ENCODE measurements at regions not wholly inside any gene's neighbourhood (a gene's known extent, or its start where the extent isn't known, plus 50 kb on each side); places are given as distances from the start of the nearest gene placed in this dataset.
"Not testable (repeated sequence)": the region's sequence is repeated elsewhere in the genome, so short reads cannot be mapped to it uniquely, and the experiment has no call there.

DNA sequence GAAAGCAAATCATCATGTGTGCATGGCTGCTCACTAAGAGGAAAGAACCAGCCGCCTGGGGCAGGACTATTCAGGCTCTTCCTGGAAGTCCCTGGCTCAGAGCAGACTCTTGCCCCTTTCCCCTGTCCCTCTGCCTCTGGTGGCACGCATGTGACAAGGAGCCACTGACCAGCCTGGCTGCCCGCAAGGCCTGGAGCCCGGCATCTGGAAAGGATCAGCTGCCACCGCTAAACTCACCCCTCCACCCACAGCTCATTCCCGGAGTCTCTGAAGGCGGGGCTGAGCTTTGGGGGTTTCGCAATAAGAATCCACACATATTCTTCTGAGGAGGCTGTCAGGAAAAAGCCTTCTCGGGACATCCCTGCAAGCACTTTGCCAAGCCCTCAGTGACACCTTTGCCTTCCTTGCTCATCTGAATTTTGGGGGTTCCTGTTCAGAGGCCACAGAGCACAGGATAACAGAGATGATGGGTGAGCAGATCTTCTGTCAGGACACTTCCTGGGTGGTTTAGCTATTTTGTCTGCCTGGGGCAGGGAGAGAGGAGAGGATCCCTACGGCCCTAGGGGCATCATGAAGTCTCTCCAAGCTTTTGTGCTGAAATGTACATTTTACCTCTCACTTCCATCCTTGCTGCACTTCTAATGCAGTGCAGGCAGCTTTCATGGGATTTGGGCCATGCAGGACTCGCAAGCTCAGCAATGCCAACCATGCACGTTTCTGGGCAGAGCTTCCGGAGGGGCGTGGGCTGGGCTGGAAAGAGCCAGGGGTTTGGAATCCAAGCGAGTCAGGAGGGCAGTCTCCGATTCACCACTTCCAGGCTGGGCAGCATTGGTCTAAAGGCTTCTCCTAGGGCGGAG lies 124.8 kb upstream of the MAP1LC3B2 start:
- DNase-seq, result no peak

DNA sequence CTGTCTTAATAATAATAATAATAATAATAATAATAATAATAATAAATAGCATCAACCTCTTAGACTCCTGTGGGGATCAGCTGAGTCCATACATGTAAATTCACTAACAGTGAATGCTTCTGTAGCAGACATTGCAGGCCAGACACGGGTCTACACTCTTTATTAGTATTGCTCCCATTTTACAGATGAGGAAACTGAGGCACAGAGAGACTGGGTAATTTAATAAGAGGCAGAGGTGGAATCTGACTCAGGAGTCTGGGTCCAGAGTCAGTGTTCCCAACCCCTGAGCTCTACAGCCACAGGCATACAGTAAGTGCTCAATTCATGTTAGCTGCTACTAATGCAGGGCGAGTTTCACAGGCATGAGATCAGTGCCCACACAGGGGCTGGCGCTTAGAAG lies 123.2 kb upstream of the MAP1LC3B2 start:
- DNase-seq, result no peak

DNA sequence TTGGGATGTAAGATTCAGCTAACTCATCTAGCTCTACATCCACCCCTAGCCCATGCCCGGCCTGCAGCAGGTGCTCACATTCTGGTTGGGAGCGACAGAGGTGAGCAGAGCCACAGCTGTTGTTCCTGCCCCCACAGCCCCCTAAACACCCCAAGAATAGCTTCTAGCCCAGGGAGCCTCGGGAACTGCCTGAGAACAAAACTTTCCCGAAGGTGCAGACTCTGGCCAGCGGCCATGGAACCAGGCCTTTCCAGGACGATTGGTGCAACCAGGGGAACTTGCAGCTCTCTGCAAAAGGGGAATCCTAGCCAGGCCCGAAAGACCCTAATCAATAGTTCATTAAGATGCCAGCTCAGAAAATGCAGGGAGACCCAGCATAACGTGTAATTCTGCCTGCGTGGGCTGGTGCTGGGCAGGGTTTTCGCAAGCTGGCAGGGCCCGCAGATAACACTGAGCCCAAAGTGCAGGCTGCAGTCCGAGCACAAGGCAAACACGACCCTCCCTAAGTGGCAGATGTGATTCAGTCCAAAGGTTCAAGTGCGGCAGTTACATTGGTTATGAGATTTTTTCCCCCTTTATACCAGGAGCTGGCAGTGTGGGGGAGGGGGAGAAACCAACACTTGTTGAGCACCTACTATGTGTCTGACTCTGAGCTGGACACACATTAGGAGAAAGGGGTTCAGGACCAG lies 122.5 kb upstream of the MAP1LC3B2 start:
- DNase-seq, result no peak

DNA sequence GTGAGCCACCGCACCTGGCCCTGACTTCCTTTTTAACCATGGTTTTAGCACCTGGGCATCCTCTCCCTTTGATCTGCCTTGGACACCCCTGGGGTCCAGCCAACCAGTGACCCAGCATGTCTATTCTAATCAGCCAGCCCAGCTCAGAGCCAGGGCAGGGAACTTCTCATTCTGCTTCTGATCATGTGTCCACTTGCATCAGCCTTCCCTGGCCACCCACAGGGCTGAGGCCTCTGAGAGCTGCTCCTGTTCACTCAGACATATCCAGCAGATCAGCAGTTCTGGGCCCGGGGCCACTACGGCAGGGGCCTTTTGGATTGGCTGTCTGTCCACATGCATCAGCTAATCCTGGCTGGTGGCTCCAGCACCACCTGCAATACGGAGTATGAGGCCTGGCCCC lies 117.9 kb upstream of the MAP1LC3B2 start:
- no peak for DNase-seq

DNA sequence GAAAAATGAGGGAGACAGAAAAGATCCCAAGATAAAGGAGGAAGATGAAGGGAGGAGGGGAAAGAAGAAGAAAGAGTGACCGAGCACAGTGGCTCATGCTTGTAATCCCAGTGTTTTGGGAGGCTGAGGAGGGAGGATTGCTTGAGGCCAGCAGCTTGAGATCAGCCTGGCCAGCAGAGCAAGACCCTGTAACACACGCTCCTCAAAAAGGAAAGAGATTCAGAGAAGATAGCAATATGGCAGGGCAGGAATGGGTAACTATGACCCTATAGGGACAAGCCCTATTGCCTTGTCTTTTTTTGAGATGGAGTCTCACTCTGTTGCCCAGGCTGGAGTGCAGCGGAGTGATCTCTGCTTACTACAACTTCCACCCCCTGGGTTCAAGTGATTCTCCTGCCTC lies 116.9 kb upstream of the MAP1LC3B2 start:
- DNase-seq, result no peak

DNA sequence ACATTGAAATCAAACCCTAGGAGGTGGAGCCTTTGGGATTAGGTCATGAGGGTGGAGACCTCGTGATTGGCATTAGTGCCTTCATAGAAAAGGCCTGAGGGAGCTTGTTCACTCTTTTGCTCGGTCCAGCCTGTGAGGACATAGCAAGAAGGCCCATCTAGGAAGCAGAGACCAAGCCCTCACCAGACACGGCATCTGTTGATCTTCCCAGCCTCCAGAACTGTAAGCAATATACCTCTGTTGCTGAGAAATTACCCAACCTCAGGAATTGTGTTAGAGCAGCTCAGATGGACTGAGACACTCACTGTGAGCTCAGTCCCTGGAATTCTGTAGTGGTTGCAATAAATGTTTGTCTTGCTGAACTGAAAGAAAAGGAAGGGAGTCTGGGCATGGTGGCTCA lies 116.2 kb upstream of the MAP1LC3B2 start:
- DNase-seq, result no peak

DNA sequence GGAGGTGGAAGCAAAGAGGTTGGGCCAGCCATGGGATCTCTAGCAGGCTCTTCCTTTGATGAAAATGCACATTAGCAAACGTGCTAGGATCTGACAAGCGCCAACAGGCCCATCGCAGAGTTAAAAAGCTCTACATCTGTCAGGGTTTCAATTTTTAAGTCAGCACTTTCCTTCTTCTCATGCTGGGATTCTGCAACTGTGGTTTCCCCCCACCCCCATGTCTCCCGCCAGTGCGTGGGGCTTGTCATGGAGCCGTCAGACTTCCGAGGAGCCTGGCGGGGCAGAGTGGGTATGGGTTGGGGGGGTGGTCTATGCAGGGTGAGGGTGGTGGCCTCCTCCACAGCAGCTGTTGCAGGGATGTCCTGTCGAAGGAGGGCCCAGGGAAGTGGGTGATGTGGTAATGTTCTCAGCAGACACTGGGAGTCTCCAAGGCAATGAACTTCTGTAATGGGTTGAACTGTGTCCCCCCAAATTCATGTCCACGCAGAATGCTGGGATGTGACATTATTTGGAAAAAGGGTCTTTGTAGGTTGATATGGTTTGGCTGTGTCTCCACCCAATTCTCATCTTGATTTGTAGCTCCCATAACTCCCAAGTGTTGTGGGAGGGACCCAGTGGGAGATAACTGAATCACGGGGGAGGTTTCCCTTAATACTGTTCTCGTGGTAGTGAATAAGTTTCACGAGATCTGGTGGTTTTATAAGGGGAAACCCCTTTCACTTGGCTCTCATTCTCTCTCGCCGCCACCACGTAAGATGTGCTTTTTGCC lies 115.2 kb upstream of the MAP1LC3B2 start:
- DNase-seq, result no peak

DNA sequence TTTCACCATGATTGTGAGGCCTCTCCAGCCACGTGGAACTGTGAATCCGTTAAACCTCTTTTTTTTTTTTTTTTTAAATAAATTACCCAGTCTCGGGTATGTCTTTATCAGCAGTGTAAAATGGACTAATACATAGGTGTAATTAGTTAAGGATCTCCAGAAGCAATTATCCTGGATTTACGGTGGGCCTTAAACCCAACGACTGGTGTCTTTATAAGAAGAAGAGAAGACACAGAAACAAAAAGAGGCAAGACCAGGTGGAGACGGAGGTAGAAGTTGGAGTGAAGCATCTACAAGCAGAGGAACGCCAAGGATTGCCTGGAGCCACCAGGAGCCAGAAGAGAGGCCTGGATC lies 114.6 kb upstream of the MAP1LC3B2 start:
- no peak for DNase-seq

DNA sequence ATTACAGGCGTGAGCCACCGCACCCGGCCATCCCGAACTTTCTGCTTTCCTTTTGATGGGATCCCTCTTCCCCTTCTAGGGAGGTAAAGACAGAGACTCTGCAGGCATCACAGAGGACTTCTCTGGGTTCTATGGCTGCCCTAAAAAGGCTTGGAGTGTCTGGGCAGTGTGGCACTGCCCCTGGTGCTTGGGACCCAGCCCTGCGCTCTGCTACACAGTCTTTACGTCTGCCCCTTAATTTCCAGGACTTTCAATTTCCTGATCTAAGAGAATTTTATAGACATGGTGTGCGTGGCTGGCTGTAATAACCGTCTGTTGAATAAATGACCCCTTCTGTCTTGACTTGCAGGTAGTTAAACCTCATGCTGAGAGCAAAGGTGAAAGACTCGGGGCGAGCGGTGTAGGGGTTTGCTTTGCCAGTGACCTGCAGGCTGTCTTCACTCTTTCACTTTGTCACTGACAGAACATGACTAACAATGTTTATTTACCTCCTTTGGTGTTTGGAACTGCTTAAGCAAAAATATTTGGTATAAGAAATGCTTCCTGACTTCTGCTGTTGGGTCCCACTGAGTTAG lies 110.9 kb upstream of the MAP1LC3B2 start:
- no peak for DNase-seq

DNA sequence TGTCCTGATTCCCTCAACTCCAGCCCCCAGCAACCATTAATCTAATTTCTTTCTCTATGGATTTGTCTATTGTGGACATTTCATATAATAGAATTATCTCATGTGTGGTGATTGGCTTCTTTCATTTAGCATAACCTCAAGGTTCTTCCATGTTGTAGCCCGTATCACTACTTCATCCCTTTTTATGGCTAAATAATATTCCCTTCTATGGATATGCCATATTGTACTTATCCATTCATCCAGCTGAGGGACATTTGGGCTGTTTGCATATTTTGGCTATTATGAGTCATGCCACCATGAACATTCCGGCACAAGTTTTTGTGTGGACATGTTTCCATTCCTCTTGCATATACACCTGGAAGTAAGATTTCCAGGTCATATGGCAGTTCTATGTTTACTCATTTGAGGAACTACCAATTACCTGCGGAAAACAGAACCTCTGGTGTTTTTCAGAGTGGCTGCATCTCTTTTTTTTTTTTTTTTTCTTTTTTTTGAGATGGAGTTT lies 108.7 kb upstream of the MAP1LC3B2 start:
- no peak for DNase-seq

DNA sequence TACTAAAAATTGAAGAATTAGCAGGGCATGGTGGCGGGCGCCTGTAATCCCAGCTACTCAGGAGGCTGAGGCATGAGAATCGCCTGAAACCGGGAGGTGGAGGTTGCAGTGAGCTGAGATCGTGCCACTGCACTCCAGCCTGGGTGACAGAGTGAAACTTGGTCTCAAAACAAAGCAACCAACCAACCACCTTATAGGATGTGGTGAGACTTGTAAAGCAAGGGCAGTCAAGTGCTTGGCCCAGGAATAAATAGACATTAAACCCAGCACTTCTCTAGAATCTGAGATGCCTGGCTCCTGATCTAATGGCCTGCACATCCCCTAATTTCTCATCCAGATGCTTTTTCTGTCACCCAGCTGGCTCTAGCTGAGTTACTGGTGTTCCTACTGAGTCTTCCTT lies 106.2 kb upstream of the MAP1LC3B2 start:
- DNase-seq, result not testable (repeated sequence)

DNA sequence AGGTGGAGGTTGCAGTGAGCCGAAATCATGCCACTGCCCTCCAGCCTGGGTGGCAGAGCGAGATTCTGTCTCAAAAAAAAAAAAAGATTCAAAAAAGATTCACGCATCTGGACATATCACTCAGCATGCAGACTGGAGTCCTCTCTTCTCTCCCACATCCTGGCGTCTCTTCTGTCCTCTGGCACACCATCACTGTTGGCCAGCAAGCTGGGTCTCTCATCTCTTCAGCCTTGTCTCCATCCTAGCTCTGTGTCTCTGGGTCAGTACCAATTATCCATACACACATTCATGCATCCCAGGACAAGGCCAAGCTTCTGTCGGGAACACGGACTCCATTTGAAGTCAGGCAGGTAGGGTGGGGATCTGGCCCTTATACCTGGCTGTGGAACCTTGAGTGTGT lies 105.5 kb upstream of the MAP1LC3B2 start:
- DNase-seq, result no peak

DNA sequence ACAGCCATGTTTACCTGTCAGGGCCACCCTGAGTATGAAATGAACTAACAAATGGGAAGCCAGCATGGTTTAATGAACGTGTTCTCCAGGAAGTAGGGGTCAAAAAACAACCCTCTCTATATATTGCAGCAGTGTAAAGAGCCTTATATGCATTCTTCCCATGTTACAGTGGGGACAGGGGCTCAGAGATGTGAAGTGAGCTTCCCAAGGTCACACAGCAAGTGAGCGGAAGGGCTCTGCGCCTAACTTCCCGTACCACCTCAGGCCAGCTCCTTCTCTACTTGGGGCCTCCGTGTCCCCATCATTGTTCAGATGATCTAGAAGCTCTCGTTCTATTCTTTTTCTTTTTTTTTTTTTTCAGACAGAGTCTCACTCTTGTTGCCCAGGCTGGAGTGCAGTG lies 105.1 kb upstream of the MAP1LC3B2 start:
- DNase-seq, result no peak

DNA sequence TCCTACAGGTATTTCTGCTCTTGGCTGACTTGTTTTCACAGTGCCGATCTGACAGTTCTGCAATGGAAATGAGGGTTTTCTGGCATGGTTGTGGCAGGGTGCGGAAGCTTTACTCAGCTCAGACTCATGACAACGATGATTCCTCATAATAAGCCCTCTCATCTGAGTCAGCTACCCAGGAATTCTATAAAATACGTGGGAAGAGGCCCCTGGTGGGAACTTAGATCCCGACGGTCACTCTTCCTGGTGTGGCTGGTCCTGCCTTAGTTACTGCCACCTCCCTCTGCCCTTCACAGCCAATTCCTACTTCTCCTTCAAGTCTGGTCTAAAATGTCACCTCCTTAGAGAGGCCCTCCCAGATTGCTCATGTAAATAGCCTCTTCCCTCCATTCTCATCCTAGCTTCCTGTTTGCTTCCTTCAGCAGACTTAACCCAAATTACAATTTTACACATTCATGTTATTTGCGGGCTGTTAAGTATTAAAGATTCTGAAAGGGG lies 104.2 kb upstream of the MAP1LC3B2 start:
- DNase-seq, result no peak

DNA sequence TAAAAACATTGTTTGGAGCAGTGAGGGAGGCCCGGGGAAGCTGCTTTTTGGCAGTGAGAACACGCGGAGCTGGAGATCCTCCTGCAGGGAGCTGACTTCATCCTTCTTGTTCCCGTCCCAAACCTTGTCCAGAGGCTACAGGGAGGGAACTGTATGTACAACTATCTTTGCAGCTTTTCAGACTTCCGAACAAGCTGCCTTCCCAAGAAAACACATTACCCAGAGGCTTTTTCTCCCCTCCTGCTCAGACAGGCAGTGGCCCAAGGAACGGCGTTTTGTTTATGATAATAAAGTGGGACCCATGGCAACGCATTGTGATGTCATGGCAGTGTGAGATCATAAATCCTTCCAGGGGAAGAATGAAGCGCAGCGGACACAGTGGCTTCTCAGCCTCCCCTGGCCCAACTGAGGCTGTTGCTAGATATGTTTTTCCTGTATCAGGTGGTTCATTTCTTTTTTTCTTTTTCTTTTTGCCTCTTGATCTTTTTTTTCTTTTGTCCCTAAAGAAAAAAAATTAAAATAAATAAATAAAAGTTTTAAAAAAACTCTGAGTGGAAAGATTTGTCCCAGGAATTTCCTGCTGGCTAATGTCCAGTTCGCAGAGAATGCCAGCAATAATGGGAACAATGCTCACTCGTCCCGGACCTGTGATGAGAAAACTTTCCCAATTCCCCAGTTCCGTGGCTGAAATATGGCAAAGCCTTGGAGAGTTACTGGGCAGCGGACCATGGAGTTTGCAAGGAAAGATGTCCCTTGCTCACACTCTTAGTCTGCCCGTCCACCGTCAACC lies 103.4 kb upstream of the MAP1LC3B2 start:
- DNase-seq, result no peak

DNA sequence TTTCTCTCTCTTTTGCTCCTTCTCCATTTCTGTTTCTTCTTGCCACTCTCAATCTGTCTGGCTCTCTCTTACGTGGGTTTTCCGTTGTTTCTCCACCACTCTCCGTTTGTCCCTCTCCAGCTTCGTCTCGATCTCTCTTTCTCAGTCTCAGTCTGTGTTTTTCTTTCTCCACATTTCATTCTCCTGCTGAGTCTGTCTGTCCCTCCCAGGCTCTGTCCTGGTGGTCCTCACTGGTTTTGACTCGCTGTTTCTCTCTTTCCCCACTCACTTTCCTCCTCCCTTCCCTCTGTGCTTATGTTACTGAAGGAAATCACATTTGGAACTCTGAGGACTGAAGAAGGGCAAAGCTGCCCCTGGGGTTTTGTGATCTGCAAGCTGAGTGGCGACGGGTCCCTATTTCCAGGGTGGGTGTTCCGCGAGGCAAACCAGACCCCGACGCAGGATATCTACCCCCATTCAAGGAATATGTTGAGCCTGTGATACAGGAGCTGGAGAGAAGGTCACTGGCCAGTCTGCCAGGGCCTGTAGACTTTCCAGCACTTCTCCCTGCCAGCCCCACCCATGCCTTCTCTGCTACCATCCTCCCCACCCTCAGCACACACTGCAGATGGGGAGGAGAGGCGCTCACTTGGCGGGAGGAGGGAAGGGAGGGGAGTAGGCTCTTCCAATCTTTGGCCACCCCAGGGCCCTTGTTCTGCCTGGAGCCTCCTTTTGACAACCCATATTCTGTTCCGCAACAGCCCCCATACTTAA lies 102.7 kb upstream of the MAP1LC3B2 start:
- no peak for DNase-seq

DNA sequence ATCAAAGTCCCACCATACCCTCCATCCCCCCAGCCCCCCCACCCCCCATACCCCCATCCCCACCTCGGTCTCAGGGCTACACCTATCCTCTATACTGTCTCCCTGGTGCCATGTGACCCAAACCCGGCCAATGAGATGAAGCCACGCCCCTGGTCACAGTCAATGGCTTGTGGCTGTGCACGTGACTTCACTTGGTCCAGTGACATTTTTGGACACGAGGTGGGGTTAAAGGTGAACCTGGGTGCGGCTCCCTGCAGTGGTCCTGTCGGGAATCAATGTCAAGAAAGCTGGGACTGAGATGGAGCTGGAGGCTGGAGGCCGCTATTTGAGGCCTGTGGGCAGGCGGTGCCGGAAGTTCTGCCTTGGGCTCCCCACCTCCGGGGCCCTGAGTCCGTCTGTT lies 100.7 kb upstream of the MAP1LC3B2 start:
- DNase-seq, result no peak

DNA sequence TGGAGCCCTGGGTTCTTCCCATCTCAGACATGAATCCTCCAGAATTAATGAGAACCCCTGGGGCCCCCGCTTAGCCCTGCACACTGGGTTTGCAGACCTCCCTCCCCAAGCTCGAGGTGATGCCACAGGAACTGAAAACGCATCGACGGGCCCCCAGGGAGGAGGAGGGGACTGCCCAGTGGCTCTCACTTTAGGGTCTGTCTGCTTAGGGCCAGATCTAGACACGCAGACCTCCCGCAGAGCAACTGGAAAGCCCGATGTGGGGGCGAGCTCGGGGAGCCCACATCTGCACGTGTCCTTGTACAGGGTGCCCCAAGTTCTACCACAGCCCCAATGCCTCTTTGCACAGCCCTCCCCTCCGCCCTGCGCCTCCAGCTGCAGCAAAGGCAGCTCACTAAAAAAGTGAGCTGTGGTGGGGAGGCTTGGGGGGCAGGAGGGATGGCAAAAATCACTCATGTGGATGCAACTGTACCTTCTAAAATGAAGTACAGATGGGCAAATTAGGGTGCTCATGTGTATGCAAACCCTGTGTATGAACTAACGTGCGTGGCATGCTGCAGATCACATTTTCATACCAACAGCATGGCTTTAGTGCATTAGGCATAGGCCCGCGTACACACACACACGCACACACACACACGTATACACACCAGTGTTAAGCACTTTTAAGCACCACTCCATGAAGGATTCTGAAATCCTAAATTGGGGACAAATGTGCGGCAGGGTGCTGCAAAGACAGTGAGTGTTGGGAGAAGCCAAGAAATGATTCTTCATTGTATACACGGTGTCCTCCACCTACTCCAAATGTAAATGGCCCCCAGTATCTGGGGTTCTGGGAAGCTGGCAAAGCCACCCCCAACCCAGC lies 99.9 kb upstream of the MAP1LC3B2 start:
- DNase-seq, result no peak

DNA sequence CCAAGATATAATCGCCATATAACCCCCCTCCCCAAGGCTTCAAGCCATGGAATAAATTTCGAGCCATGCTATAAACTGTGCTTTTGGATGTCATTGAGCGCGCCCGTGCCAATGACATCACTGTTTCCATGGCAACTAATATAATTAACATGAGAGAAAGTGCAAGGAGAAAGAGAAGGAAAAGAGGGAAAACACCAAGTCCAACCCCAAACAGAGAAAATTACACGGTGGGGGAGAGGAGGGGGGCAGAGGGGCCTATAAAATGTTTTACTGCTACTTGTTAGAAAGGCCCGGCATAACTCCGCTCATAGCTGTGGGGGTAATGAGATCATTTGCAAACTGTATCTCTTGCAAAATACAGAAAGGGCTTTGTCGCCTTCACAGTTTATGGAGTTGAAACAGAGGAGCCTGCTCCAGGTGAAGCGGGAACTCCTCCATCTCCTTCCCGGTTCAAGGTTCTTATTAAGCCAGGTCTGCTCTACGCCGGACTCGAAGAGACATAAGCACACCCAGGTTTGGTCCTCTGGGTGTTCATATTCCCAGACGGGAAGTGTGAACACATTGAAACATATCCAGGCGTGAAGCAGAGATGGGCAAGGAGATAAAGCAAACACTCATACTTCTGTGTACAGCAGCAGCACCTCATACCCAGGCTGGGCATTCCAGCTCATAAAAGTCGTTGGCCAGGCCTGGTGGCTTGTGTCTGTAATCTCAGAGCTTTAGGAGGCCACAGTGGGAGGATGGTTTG lies 99.1 kb upstream of the MAP1LC3B2 start:
- DNase-seq, result no peak

DNA sequence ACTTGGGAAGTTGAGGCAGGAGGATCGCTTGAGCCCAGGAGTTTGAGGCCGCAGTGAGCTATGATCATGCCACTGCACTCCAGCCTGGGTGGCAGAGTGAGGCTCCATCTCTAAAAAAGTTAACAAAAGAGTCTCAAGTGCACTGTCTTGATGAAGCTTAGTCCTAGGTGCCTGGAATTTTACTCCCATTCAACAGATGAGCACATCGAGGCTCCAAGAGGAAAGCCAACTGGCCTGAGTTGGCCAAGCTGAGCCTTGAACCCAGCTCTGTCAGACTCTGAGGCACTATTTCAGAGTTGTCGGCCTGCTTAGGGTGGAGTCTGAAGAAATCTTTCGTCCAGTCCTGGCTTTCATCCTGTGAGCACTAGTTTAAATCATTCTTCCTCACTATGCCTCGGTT lies 98.1 kb upstream of the MAP1LC3B2 start:
- no peak for DNase-seq
